RWPE1 (cell line): ENCODE measurements at regions not wholly inside any gene's neighbourhood (a gene's known extent, or its start where the extent isn't known, plus 50 kb on each side); places are given as distances from the start of the nearest gene placed in this dataset.

ENCODE experiments used
- CTCF ChIA-PET: fragments of 350-600 bp; sonication (Branson Sonifier 250); formaldehyde crosslinking; extraction: SDS; loops from one replicate; lab custom pipeline; 2021; lab: Yijun Ruan, JAX
- POLR2A ChIA-PET: fragments of 400-600 bp; formaldehyde crosslinking; extraction: SDS; loops from one replicate; lab custom pipeline; 2020; ENCODE audit warnings: antibody characterized with exemption; ENCODE audit not compliant: low non-redundant PET; lab: Yijun Ruan, JAX
- DNase-seq: peaks from one replicate; pipeline ENCODE4 v3.0.0; 2012; ENCODE audit warnings: low spot score
- H3K27ac ChIP-seq: fragments of 450-650 bp; 2 replicates; pipeline ENCODE4 v1.5.1; 2017
- TF ChIP-seq, protein P1 (sequence below): fragments of 450-650 bp; conservative IDR thresholded peaks from 2 replicates; pipeline ENCODE4 v1.5.1; 2017; ENCODE audit warnings: low read depth, mild to moderate bottlenecking

- TF ChIP-seq, protein P1, sequence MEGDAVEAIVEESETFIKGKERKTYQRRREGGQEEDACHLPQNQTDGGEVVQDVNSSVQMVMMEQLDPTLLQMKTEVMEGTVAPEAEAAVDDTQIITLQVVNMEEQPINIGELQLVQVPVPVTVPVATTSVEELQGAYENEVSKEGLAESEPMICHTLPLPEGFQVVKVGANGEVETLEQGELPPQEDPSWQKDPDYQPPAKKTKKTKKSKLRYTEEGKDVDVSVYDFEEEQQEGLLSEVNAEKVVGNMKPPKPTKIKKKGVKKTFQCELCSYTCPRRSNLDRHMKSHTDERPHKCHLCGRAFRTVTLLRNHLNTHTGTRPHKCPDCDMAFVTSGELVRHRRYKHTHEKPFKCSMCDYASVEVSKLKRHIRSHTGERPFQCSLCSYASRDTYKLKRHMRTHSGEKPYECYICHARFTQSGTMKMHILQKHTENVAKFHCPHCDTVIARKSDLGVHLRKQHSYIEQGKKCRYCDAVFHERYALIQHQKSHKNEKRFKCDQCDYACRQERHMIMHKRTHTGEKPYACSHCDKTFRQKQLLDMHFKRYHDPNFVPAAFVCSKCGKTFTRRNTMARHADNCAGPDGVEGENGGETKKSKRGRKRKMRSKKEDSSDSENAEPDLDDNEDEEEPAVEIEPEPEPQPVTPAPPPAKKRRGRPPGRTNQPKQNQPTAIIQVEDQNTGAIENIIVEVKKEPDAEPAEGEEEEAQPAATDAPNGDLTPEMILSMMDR, result no peak
- ChIA-PET POLR2A (no interaction called here), CTCF (no interaction called here)
- DNase-seq, result no peak
- no peak overlapping the region for H3K27ac ChIP-seq
These were observed 689.0 kb upstream of the COBL start for GRCh38 chr7:52005613-52006012.

GRCh38 chr7:51995596-51996179 lies 679.1 kb upstream of the COBL start:
- ChIA-PET CTCF (no interaction called here), POLR2A (no interaction called here)
- no peak for DNase-seq
- TF ChIP-seq, protein P1, result no peak
- H3K27ac ChIP-seq, result no peak overlapping the region

DNA sequence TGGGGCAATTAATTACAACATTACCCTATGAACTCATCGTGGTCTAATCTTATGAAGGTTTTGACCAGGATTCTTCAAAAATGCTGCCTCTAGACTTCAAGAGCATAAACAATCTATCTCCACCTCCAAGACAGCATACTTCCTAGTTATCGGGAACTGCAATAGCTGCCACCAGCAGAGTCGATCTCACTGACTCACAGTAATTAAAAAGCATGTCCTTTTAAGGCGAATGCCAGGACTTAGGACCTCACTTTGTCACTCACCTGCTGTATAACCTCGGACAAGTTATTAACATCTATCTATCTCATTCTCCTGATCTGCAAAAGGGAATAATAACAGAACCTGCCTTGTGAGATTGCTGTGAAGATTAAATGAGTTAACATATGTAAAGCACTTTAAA lies 666.0 kb upstream of the COBL start:
- TF ChIP-seq, protein P1, result no peak
- CTCF ChIA-PET, result no interaction called here
- POLR2A ChIA-PET, result no interaction called here
- no peak overlapping the region for H3K27ac ChIP-seq
- DNase-seq, result no peak

GRCh38 chr7:51980812-51981211 lies 664.2 kb upstream of the COBL start:
- POLR2A ChIA-PET, result no interaction called here
- no peak overlapping the region for H3K27ac ChIP-seq
- DNase-seq, result no peak
- TF ChIP-seq, protein P1, result no peak
- CTCF ChIA-PET, result no interaction called here

- TF ChIP-seq, protein P1, result no peak
- no peak for DNase-seq
- ChIA-PET CTCF (no interaction called here), POLR2A (no interaction called here)
- H3K27ac ChIP-seq, result no peak overlapping the region
These were observed 663.7 kb upstream of the COBL start for GRCh38 chr7:51980313-51980712.

DNA sequence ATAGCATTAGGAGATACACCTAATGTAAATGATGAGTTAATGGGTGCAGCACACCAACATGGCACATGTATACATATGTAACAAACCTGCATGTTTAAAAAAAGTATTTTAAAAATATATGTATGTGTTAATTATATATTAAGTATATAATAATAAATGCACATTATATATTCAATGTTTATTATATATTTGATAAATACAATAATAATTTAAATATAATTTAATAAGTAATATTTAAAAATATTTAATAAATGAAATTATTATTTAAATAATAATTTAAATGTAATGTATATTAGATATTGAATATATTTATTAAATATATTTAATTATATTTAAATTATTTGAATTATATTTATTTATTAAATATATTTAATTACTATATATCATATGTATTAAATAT lies 661.3 kb upstream of the COBL start:
- TF ChIP-seq, protein P1, result no peak
- ChIA-PET POLR2A (no interaction called here), CTCF (no interaction called here)
- DNase-seq, result no peak
- no peak overlapping the region for H3K27ac ChIP-seq
